Fibroblast of lung (primary cell): ENCODE measurements at regions not wholly inside any gene's neighbourhood (a gene's known extent, or its start where the extent isn't known, plus 50 kb on each side); places are given as distances from the start of the nearest gene placed in this dataset.

Experiments
- CTCF ChIP-seq, 2 donors: IDR thresholded peaks in 1 of 2; conservative IDR thresholded peaks in 1 of 2; 1 replicate in 1 of 2; 2 replicates in 1 of 2; pipeline ENCODE4 v1.5.1; 2011 to 2012; ENCODE audit warnings: low read length in 2 of 2, control low read depth in 1 of 2, inconsistent platforms in 1 of 2, low read depth in 1 of 2, mild to moderate bottlenecking in 1 of 2
- EZH2 ChIP-seq: IDR thresholded peaks from 2 replicates; pipeline ENCODE4 v1.5.1; 2012; ENCODE audit warnings: low read length, control low read depth, mild to moderate bottlenecking; ENCODE audit errors: missing control alignments

- TF ChIP-seq CTCF (conservative IDR thresholded peaks at IDR 0.05 in 1 of 2, IDR thresholded peaks at IDR 0.05 in 1 of 2; ENCODE audit: low read depth in 1 of 2, low read length in 2 of 2) (no peak), EZH2 (no peak)
Observed at GRCh38 chr3:22091329-22091728, 340.3 kb upstream of the ZNF385D start.
